ENCODE measurements at regions not wholly inside any gene's neighbourhood (a gene's known extent, or its start where the extent isn't known, plus 50 kb on each side); places are given as distances from the start of the nearest gene placed in this dataset.

DNA sequence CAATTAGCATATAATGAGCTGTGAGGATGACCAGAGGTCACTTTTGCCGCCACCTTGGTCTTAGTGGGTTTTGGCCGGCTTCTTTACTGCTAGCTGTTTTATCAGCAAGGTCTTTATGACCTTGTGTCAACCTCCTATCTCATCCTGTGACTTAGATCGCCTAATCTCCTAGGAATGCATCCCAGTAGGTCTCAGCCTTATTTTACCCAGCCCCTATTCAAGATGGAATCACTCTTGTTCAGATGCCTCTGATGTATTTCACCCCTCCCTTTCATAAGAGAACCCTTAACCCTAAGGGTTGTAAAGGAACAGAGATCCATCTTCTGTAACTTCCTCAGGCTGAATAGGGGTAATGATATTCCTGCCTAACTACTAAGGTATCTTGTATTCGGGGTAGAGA is 58.9 kb upstream of the PALMD start:
- TF ChIP-seq, protein P1, sequence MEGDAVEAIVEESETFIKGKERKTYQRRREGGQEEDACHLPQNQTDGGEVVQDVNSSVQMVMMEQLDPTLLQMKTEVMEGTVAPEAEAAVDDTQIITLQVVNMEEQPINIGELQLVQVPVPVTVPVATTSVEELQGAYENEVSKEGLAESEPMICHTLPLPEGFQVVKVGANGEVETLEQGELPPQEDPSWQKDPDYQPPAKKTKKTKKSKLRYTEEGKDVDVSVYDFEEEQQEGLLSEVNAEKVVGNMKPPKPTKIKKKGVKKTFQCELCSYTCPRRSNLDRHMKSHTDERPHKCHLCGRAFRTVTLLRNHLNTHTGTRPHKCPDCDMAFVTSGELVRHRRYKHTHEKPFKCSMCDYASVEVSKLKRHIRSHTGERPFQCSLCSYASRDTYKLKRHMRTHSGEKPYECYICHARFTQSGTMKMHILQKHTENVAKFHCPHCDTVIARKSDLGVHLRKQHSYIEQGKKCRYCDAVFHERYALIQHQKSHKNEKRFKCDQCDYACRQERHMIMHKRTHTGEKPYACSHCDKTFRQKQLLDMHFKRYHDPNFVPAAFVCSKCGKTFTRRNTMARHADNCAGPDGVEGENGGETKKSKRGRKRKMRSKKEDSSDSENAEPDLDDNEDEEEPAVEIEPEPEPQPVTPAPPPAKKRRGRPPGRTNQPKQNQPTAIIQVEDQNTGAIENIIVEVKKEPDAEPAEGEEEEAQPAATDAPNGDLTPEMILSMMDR (IDR thresholded peaks at IDR 0.05) = no peak
- TF ChIP-seq POLR2A (IDR thresholded peaks at IDR 0.05) = no peak
- TF ChIP-seq EP300 (IDR thresholded peaks at IDR 0.05) = no peak

Data from gastroesophageal sphincter (tissue), 3 donors.